Stimulated activated effector memory CD8-positive, alpha-beta T cell treated with anti-CD3 and anti-CD28 coated beads, Interleukin-12 subunit alpha, Interleukin-12 subunit beta, amount 100 ng/mL, for 72 hours (primary cell): ENCODE measurements at regions not wholly inside any gene's neighbourhood (a gene's known extent, or its start where the extent isn't known, plus 50 kb on each side); places are given as distances from the start of the nearest gene placed in this dataset.
A peak's percentile ranks its signal among the peaks of the same experiment; 100 is the strongest.

Experiments used
- ATAC-seq: fragments of 150-1000 bp; cut with Tn5 transposase; 2 replicates; pipeline ENCODE4 v1.10.0; 2021
- DNase-seq, 2 donors: peaks; one replicate each; pipeline ENCODE4 v3.0.0; 2021 to 2022; ENCODE audit warnings: low spot score in 2 of 2
- H3K27ac Mint-ChIP-seq: one replicate; pipeline ENCODE4 v1.8.0; 2022; ENCODE audit warnings: mild to moderate bottlenecking, mixed read lengths
- H3K36me3 Mint-ChIP-seq: one replicate; pipeline ENCODE4 v1.8.0; 2022; ENCODE audit warnings: mild to moderate bottlenecking, mixed read lengths
- H3K4me1 Mint-ChIP-seq: one replicate; pipeline ENCODE4 v1.8.0; 2022; ENCODE audit warnings: mixed read lengths
- H3K4me3 Mint-ChIP-seq: one replicate; pipeline ENCODE4 v1.8.0; 2022; ENCODE audit warnings: mild to moderate bottlenecking, mixed read lengths
- H3K9me3 Mint-ChIP-seq: one replicate; pipeline ENCODE4 v1.8.0; 2022; ENCODE audit warnings: mixed read lengths

- Mint-ChIP-seq H3K9me3 (peaks cover 9% of the 10 kb centered on the region), H3K36me3 (no peaks in the 10 kb centered on the region), H3K4me3 (no peak overlapping the region), H3K27ac (no peak overlapping the region), H3K4me1 (no peaks in the 10 kb centered on the region)
- DNase-seq, result no peak
- no peak for ATAC-seq
Observed at GRCh38 chr2:188077757-188078156, 213.9 kb upstream of the GULP1 start.

- Mint-ChIP-seq H3K27ac (no peak overlapping the region), H3K9me3 (peaks cover 9% of the 10 kb centered on the region), H3K4me3 (no peak overlapping the region), H3K4me1 (no peaks in the 10 kb centered on the region), H3K36me3 (no peaks in the 10 kb centered on the region)
- no peak for DNase-seq
- ATAC-seq, result no peak
Observed at GRCh38 chr2:188078534-188078933, 213.1 kb upstream of the GULP1 start.

GRCh38 chr2:188079196-188079595, 212.5 kb upstream of the GULP1 start:
- no peak for DNase-seq
- Mint-ChIP-seq H3K27ac (no peak overlapping the region), H3K9me3 (peaks cover 9% of the 10 kb centered on the region), H3K4me1 (no peaks in the 10 kb centered on the region), H3K36me3 (no peaks in the 10 kb centered on the region), H3K4me3 (no peak overlapping the region)
- ATAC-seq, result no peak

- Mint-ChIP-seq H3K4me1 (no peaks in the 10 kb centered on the region), H3K4me3 (no peak overlapping the region), H3K9me3 (peaks cover 8% of the 10 kb centered on the region), H3K36me3 (no peaks in the 10 kb centered on the region), H3K27ac (no peak overlapping the region)
- ATAC-seq (no peak), DNase-seq (no peak)
Observed at GRCh38 chr2:188085421-188085820, 206.3 kb upstream of the GULP1 start.

- Mint-ChIP-seq H3K4me1 (no peaks in the 10 kb centered on the region), H3K36me3 (no peaks in the 10 kb centered on the region), H3K9me3 (peaks cover 9% of the 10 kb centered on the region), H3K4me3 (no peak overlapping the region), H3K27ac (no peak overlapping the region)
- ATAC-seq (no peak), DNase-seq (no peak)
Observed at GRCh38 chr2:188089901-188090300, 201.8 kb upstream of the GULP1 start.

GRCh38 chr2:188091220-188091619, 200.5 kb upstream of the GULP1 start:
- no peak for ATAC-seq
- no peak overlapping the region for H3K27ac Mint-ChIP-seq
- H3K9me3 Mint-ChIP-seq, result peaks cover 9% of the 10 kb centered on the region

GRCh38 chr2:188092734-188093133, 198.9 kb upstream of the GULP1 start:
- Mint-ChIP-seq H3K36me3 (no peaks in the 10 kb centered on the region), H3K4me1 (no peaks in the 10 kb centered on the region), H3K27ac (no peak overlapping the region), H3K9me3 (peaks cover 12% of the 10 kb centered on the region), H3K4me3 (no peak overlapping the region)
- DNase-seq (no peak), ATAC-seq (no peak)

More at GRCh38 chr2:188091220-188091619, 200.5 kb upstream of the GULP1 start:
- Mint-ChIP-seq H3K4me3 (no peak overlapping the region), H3K4me1 (no peaks in the 10 kb centered on the region), H3K36me3 (no peaks in the 10 kb centered on the region)
- DNase-seq, result no peak

GRCh38 chr2:188096910-188097309, 194.8 kb upstream of the GULP1 start:
- peak; percentile 28 for ATAC-seq
- Mint-ChIP-seq H3K9me3 (peaks cover 12% of the 10 kb centered on the region), H3K4me3 (no peak overlapping the region), H3K4me1 (no peaks in the 10 kb centered on the region), H3K36me3 (no peaks in the 10 kb centered on the region), H3K27ac (no peak overlapping the region)
- DNase-seq, result no peak

- Mint-ChIP-seq H3K9me3 (peaks cover 15% of the 10 kb centered on the region), H3K36me3 (no peaks in the 10 kb centered on the region), H3K27ac (no peak overlapping the region), H3K4me3 (no peak overlapping the region), H3K4me1 (no peaks in the 10 kb centered on the region)
- no peak for ATAC-seq
- DNase-seq, result no peak
Observed at GRCh38 chr2:188102881-188103280, 188.8 kb upstream of the GULP1 start.

- H3K27ac Mint-ChIP-seq, result no peak overlapping the region
- no peak overlapping the region for H3K4me3 Mint-ChIP-seq
- H3K4me1 Mint-ChIP-seq, result no peaks in the 10 kb centered on the region
- H3K9me3 Mint-ChIP-seq, result peaks cover 8% of the 10 kb centered on the region
- DNase-seq, result no peak
- no peaks in the 10 kb centered on the region for H3K36me3 Mint-ChIP-seq
- ATAC-seq, result no peak
Observed at GRCh38 chr2:188114014-188114413, 177.7 kb upstream of the GULP1 start.

- Mint-ChIP-seq H3K27ac (no peak overlapping the region), H3K9me3 (peaks cover 8% of the 10 kb centered on the region), H3K36me3 (no peaks in the 10 kb centered on the region), H3K4me3 (no peak overlapping the region), H3K4me1 (no peaks in the 10 kb centered on the region)
- ATAC-seq (no peak), DNase-seq (no peak)
Observed at GRCh38 chr2:188117706-188118105, 174.0 kb upstream of the GULP1 start.

- DNase-seq (no peak), ATAC-seq (no peak)
- no peaks in the 10 kb centered on the region for H3K36me3 Mint-ChIP-seq
- no peaks in the 10 kb centered on the region for H3K4me1 Mint-ChIP-seq
- no peak overlapping the region for H3K27ac Mint-ChIP-seq
- H3K4me3 Mint-ChIP-seq, result no peak overlapping the region
- H3K9me3 Mint-ChIP-seq, result peaks cover 8% of the 10 kb centered on the region
Observed at GRCh38 chr2:188118431-188118830, 173.2 kb upstream of the GULP1 start.

GRCh38 chr2:188119112-188119838, 172.4 kb upstream of the GULP1 start:
- no peak overlapping the region for H3K27ac Mint-ChIP-seq
- no peak overlapping the region for H3K4me3 Mint-ChIP-seq
- DNase-seq (no peak), ATAC-seq (no peak)
- peaks cover 4% of the 10 kb centered on the region for H3K9me3 Mint-ChIP-seq
- no peaks in the 10 kb centered on the region for H3K4me1 Mint-ChIP-seq
- H3K36me3 Mint-ChIP-seq, result no peaks in the 10 kb centered on the region

- Mint-ChIP-seq H3K4me1 (no peaks in the 10 kb centered on the region), H3K27ac (no peak overlapping the region), H3K4me3 (no peak overlapping the region), H3K36me3 (no peaks in the 10 kb centered on the region), H3K9me3 (peaks cover 4% of the 10 kb centered on the region)
- DNase-seq (no peak), ATAC-seq (no peak)
Observed at GRCh38 chr2:188122985-188123384, 168.7 kb upstream of the GULP1 start.

GRCh38 chr2:188129677-188130076, 162.0 kb upstream of the GULP1 start:
- H3K4me1 Mint-ChIP-seq, result no peaks in the 10 kb centered on the region
- no peak overlapping the region for H3K4me3 Mint-ChIP-seq
- H3K9me3 Mint-ChIP-seq, result peaks cover 12% of the 10 kb centered on the region
- H3K27ac Mint-ChIP-seq, result no peak overlapping the region
- H3K36me3 Mint-ChIP-seq, result no peaks in the 10 kb centered on the region
- ATAC-seq, result no peak
- DNase-seq, result no peak

GRCh38 chr2:188130317-188130716, 161.4 kb upstream of the GULP1 start:
- Mint-ChIP-seq H3K36me3 (no peaks in the 10 kb centered on the region), H3K4me1 (no peaks in the 10 kb centered on the region), H3K4me3 (no peak overlapping the region), H3K9me3 (peaks cover 13% of the 10 kb centered on the region), H3K27ac (no peak overlapping the region)
- no peak for DNase-seq
- no peak for ATAC-seq

GRCh38 chr2:188131281-188131680, 160.4 kb upstream of the GULP1 start:
- no peak overlapping the region for H3K27ac Mint-ChIP-seq
- no peaks in the 10 kb centered on the region for H3K36me3 Mint-ChIP-seq
- no peak for ATAC-seq

More at GRCh38 chr2:188131281-188131680, 160.4 kb upstream of the GULP1 start:
- Mint-ChIP-seq H3K4me3 (no peak overlapping the region), H3K4me1 (no peaks in the 10 kb centered on the region), H3K9me3 (peaks cover 14% of the 10 kb centered on the region)
- DNase-seq, result no peak
